HepG2 (cell line): ENCODE measurements at regions not wholly inside any gene's neighbourhood (a gene's known extent, or its start where the extent isn't known, plus 50 kb on each side); places are given as distances from the start of the nearest gene placed in this dataset.

ENCODE experiments used
- ATAC-seq: fragments of 200-7000 bp; cut with Tn5 transposase; 3 replicates; pipeline ENCODE4 v1.9.1; 2020; ENCODE audit warnings: mild to moderate bottlenecking, moderate library complexity
- BruUV-seq: library from RNA; stranded (reverse); fragments of 400-500 nt; replicated peaks from 2 replicates; lab custom pipeline; 2021; lab: Mats Ljungman, UMichigan
- CTCF ChIA-PET: fragments of 300-600 bp; formaldehyde crosslinking; extraction: SDS; loops from one replicate; lab custom pipeline; 2021; ENCODE audit warnings: low total read pairs, inconsistent platforms, low intra/inter-chr PET ratio; lab: Yijun Ruan, JAX
- POLR2A ChIA-PET: fragments of 350-600 bp; sonication (Branson Sonifier 250); formaldehyde crosslinking; loops from one replicate; lab custom pipeline; 2020; ENCODE audit warnings: antibody characterized with exemption, inconsistent platforms; lab: Yijun Ruan, JAX
- DNase-seq: peaks from one replicate; pipeline ENCODE4 v3.0.0-alpha.2; 2015; ENCODE audit warnings: low spot score
- FAIRE-seq: peaks from 3 replicates; lab custom pipeline; 2011; peaks lifted over from hg19 to GRCh38; lab: Jason Lieb, UNC
- H2AFZ ChIP-seq: one replicate; pipeline ENCODE4 v1.6.1; 2011; ENCODE audit warnings: low read length, inconsistent platforms
- H3K27ac ChIP-seq: fragments of 300-600 bp; 3 replicates; pipeline ENCODE4 v1.8.0; 2011; ENCODE audit warnings: mixed run types, mild to moderate bottlenecking, mixed read lengths, low read length, inconsistent platforms; ENCODE audit not compliant: insufficient read depth; ENCODE audit errors: extremely low read length
- H3K27me3 ChIP-seq, 2 experiments: fragments of 200-600 bp in 1 of 2; 2 replicates in 1 of 2; 3 replicates in 1 of 2; pipeline versions ENCODE4 v1.6.0 to v1.8.0; 2011; ENCODE audit warnings: low read length in 2 of 2, mild to moderate bottlenecking in 2 of 2, moderate library complexity in 2 of 2, inconsistent platforms in 1 of 2; ENCODE audit not compliant: insufficient read depth in 2 of 2, control insufficient read depth in 1 of 2
- H3K36me3 ChIP-seq, 2 experiments: fragments of 200-600 bp in 1 of 2; replicated peaks in 1 of 2; 2 replicates in 1 of 2; 3 replicates in 1 of 2; pipeline versions ENCODE4 v1.5.1 to v1.8.0; 2011; ENCODE audit warnings: low read length in 2 of 2, inconsistent platforms in 1 of 2; ENCODE audit not compliant: insufficient read depth in 2 of 2, control insufficient read depth in 1 of 2
- H3K4me1 ChIP-seq: 2 replicates; pipeline ENCODE4 v1.5.1; 2012; ENCODE audit warnings: low read length, inconsistent platforms; ENCODE audit not compliant: insufficient read depth
- H3K4me2 ChIP-seq: 2 replicates; pipeline ENCODE4 v1.6.0; 2011; ENCODE audit warnings: low read depth, low read length, inconsistent platforms
- H3K4me3 ChIP-seq, 3 experiments: fragments of 200-600 bp in 1 of 3; sonication (generic), shearing (Covaris generic) in 1 of 3; replicated peaks in 1 of 3; 2 replicates each; pipeline ENCODE4 v1.5.1; 2011 to 2016; ENCODE audit warnings: low read length in 3 of 3, inconsistent platforms in 2 of 3, low read depth in 2 of 3, mild to moderate bottlenecking in 2 of 3, control low read depth in 1 of 3, mixed read lengths in 1 of 3; ENCODE audit not compliant: insufficient read depth in 1 of 3
- H3K79me2 ChIP-seq: one replicate; pipeline ENCODE4 v1.6.1; 2011; ENCODE audit warnings: low read length, inconsistent platforms; ENCODE audit not compliant: insufficient read depth
- H3K9ac ChIP-seq: 2 replicates; pipeline ENCODE4 v1.6.0; 2011; ENCODE audit warnings: mild to moderate bottlenecking, low read depth, low read length, inconsistent platforms; ENCODE audit not compliant: insufficient read depth
- H3K9me3 ChIP-seq: 2 replicates; pipeline ENCODE4 v1.5.1; 2012; ENCODE audit warnings: mild to moderate bottlenecking, low read length
- H4K20me1 ChIP-seq: 2 replicates; pipeline ENCODE4 v1.6.0; 2011; ENCODE audit warnings: inconsistent platforms, mild to moderate bottlenecking, low read length, moderate library complexity; ENCODE audit not compliant: insufficient read depth
- CBX2 ChIP-seq, 2 experiments: fragments of 200-600 bp in 1 of 2; sonication (generic); formaldehyde crosslinking in 1 of 2; IDR thresholded peaks; 2 replicates each; pipeline versions ENCODE4 v1.7.0 to v1.8.1; 2018 to 2022; ENCODE audit warnings: low read depth in 2 of 2, low read length in 1 of 2, mild to moderate bottlenecking in 1 of 2, missing genetic modification reagents in 1 of 2
- CSRNP2 ChIP-seq: sonication (generic); formaldehyde crosslinking; conservative IDR thresholded peaks from 2 replicates; pipeline ENCODE4 v1.8.0; 2022; ENCODE audit warnings: low read depth, missing genetic modification reagents
- JUN ChIP-seq: sonication (generic); formaldehyde crosslinking; IDR thresholded peaks from 2 replicates; pipeline ENCODE4 v1.4.0; 2020; ENCODE audit warnings: mild to moderate bottlenecking, missing genetic modification reagents
- LRRFIP1 ChIP-seq: sonication (generic); formaldehyde crosslinking; conservative IDR thresholded peaks from 2 replicates; pipeline ENCODE4 v1.4.0; 2020; ENCODE audit warnings: missing genetic modification reagents
- MED8 ChIP-seq: sonication (generic); formaldehyde crosslinking; IDR thresholded peaks from 2 replicates; pipeline ENCODE4 v1.8.1; 2023; ENCODE audit warnings: mild to moderate bottlenecking, missing genetic modification reagents; ENCODE audit not compliant: insufficient replicate concordance
- TCF12 ChIP-seq, 2 experiments: fragments of 450-650 bp in 1 of 2; sonication (generic) in 1 of 2; formaldehyde crosslinking in 1 of 2; IDR thresholded peaks; 2 replicates each; pipeline versions ENCODE4 v1.6.1 to v1.8.0; 2017 to 2022; ENCODE audit warnings: antibody characterized with exemption in 1 of 2, mild to moderate bottlenecking in 1 of 2, missing genetic modification reagents in 1 of 2, moderate library complexity in 1 of 2
- ZNF253 ChIP-seq: sonication (generic); formaldehyde crosslinking; IDR thresholded peaks from 2 replicates; pipeline ENCODE4 v1.8.0; 2022; ENCODE audit warnings: mild to moderate bottlenecking, missing genetic modification reagents, borderline replicate concordance
- ZNF468 ChIP-seq: sonication (generic); formaldehyde crosslinking; IDR thresholded peaks from 2 replicates; pipeline ENCODE4 v1.8.0; 2022; ENCODE audit warnings: mild to moderate bottlenecking, moderate library complexity, missing genetic modification reagents
- ZNF749 ChIP-seq: sonication (generic); formaldehyde crosslinking; IDR thresholded peaks from 2 replicates; pipeline ENCODE4 v1.8.0; 2022; ENCODE audit warnings: mild to moderate bottlenecking, missing genetic modification reagents, moderate library complexity, borderline replicate concordance
- WGBS: methylation state at CpG from one replicate; pipeline ENCODE4 v1.1.6; 2017; ENCODE audit warnings: low lambda C conversion rate; 5-methylcytosine and 5-hydroxymethylcytosine counted together
- in situ Hi-C: cut with HindIII; loops from 2 replicates; pipeline ENCODE4 v1.10.0; 2017; ENCODE audit warnings: low pct_unique_long_range_greater_than_20kb; ENCODE audit not compliant: extremely low pct_ligation_motif_present
- intact Hi-C: fragments of 100-400 bp; cut with micrococcal nuclease; formaldehyde crosslinking; loops from one replicate; pipeline ENCODE4 v1.10.0; 2022; ENCODE audit not compliant: unreplicated experiment
- TF ChIP-seq, protein P1 (sequence below): sonication (generic); formaldehyde crosslinking; IDR thresholded peaks from 2 replicates; pipeline ENCODE4 v1.4.0; 2020; ENCODE audit warnings: mild to moderate bottlenecking, missing genetic modification reagents
- TF ChIP-seq, protein P2 (sequence below), 2 experiments: sonication (generic) in 1 of 2; formaldehyde crosslinking in 1 of 2; IDR thresholded peaks; 2 replicates each; pipeline versions ENCODE4 v1.4.0 to v1.6.1; 2018 to 2020; ENCODE audit warnings: missing genetic modification reagents in 2 of 2, borderline replicate concordance in 1 of 2, low read depth in 1 of 2, mild to moderate bottlenecking in 1 of 2, missing biosample characterization in 1 of 2

DNA sequence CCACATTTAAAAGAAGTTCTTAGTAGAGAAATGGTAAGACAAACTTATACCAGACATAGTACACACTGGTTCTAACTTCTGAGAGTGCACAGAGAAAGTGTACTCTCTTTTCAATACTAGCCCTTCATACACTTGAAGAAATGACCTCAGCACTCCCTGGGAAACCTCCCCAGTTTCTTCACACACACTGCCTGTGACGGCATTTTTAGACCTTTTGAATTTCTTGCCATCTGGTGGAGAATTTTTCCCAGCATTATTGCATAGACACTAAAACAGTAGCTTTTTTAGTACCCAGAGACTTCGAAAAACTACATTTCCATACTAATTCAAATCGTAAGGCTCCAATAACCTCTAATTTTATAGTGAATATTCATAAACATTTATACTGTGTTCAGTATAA is 341.6 kb upstream of the MAOA start (continued):
- TF ChIP-seq CSRNP2 (CRISPR knock-in tag), result no peak

DNA sequence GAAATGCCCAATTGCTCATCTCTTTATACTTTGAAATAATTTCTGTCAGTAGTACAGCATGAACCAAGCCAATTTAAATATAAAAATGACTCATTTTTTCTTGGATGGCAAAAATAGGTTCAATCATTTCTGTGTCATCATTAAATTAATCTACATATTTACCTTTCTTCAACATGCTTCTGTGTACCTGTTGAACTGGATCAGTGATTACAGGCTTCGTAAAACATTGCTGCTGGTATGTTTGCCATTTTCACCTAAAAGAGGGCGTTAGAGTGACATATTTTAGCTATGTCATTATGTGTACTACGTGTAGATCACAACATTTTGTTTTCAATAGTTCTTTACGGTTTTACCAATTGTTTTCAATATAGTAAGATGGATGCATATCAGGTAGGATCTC is 340.5 kb upstream of the MAOA start:
- Histone ChIP-seq H3K27ac (no peak overlapping the region), H3K36me3 (no peaks in the 10 kb centered on the region), H3K4me1 (peaks cover 27% of the 10 kb centered on the region), H3K4me3 (no peak overlapping the region), H3K9ac (no peak overlapping the region), H3K4me2 (no peak overlapping the region), H3K79me2 (no peaks in the 10 kb centered on the region), H2AFZ (no peak overlapping the region), H3K9me3 (no peaks in the 10 kb centered on the region), H3K27me3 (no peaks in the 10 kb centered on the region), H4K20me1 (no peaks in the 10 kb centered on the region)
- CTCF ChIA-PET, result no interaction called here
- in situ Hi-C loops, result no loop called here
- ATAC-seq (no peak), FAIRE-seq (no peak), DNase-seq (no peak)
- intact Hi-C loops, result loop anchor here (10.0 kb wide), 1 partner anchor 91 kb away; no protein-coding TSS in a partner anchor
- POLR2A ChIA-PET, result no interaction called here
- WGBS, result 66% methylated on average over 4 of the region's 4 CpGs
- no TSS peak for BruUV-seq
- no peak for TF ChIP-seq LRRFIP1 (CRISPR knock-in tag)
- TF ChIP-seq ZNF253 (CRISPR knock-in tag), result no peak
- TF ChIP-seq, protein P1, sequence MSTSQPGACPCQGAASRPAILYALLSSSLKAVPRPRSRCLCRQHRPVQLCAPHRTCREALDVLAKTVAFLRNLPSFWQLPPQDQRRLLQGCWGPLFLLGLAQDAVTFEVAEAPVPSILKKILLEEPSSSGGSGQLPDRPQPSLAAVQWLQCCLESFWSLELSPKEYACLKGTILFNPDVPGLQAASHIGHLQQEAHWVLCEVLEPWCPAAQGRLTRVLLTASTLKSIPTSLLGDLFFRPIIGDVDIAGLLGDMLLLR (CRISPR knock-in tag), result no peak
- TF ChIP-seq JUN (CRISPR knock-in tag), result no peak
- TF ChIP-seq MED8 (CRISPR knock-in tag), result no peak
- no peak for TF ChIP-seq ZNF468 (CRISPR knock-in tag)
- TF ChIP-seq, protein P2, sequence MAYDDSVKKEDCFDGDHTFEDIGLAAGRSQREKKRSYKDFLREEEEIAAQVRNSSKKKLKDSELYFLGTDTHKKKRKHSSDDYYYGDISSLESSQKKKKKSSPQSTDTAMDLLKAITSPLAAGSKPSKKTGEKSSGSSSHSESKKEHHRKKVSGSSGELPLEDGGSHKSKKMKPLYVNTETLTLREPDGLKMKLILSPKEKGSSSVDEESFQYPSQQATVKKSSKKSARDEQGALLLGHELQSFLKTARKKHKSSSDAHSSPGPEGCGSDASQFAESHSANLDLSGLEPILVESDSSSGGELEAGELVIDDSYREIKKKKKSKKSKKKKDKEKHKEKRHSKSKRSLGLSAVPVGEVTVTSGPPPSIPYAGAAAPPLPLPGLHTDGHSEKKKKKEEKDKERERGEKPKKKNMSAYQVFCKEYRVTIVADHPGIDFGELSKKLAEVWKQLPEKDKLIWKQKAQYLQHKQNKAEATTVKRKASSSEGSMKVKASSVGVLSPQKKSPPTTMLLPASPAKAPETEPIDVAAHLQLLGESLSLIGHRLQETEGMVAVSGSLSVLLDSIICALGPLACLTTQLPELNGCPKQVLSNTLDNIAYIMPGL (CRISPR knock-in tag; IDR thresholded peaks at IDR 0.05; ENCODE audit: borderline replicate concordance in 1 of 2, low read depth in 1 of 2), result no peak
- no peak for TF ChIP-seq TCF12 (IDR thresholded peaks at IDR 0.05)
- TF ChIP-seq TCF12 (CRISPR knock-in tag; IDR thresholded peaks at IDR 0.05), result no peak
- no peak for TF ChIP-seq ZNF749 (CRISPR knock-in tag)
- TF ChIP-seq CBX2 (IDR thresholded peaks at IDR 0.05; ENCODE audit: low read depth, low read length), result no peak
- TF ChIP-seq CBX2 (CRISPR knock-in tag; IDR thresholded peaks at IDR 0.05; ENCODE audit: low read depth), result no peak
